Stimulated activated naive CD8-positive, alpha-beta T cell treated with anti-CD3 and anti-CD28 coated beads, Interleukin-15, Interleukin-2, amounts not matched to agents 100 ng/mL and 50 ng/mL, for 24 hours (primary cell): ENCODE measurements at regions not wholly inside any gene's neighbourhood (a gene's known extent, or its start where the extent isn't known, plus 50 kb on each side); places are given as distances from the start of the nearest gene placed in this dataset.
"Not testable (repeated sequence)": the region's sequence is repeated elsewhere in the genome, so short reads cannot be mapped to it uniquely, and the experiment has no call there.

ENCODE experiments used
- H3K27ac Mint-ChIP-seq: one replicate; pipeline ENCODE4 v1.8.0; 2021; ENCODE audit warnings: mild to moderate bottlenecking, mixed read lengths
- H3K27me3 Mint-ChIP-seq: one replicate; pipeline ENCODE4 v1.8.0; 2021; ENCODE audit warnings: mixed read lengths
- H3K36me3 Mint-ChIP-seq: one replicate; pipeline ENCODE4 v1.8.0; 2021; ENCODE audit warnings: low read depth, mixed read lengths
- H3K4me1 Mint-ChIP-seq: one replicate; pipeline ENCODE4 v1.8.0; 2021; ENCODE audit warnings: low read depth, mixed read lengths
- H3K4me3 Mint-ChIP-seq: one replicate; pipeline ENCODE4 v1.8.0; 2021; ENCODE audit warnings: mild to moderate bottlenecking, mixed read lengths
- H3K9me3 Mint-ChIP-seq: one replicate; pipeline ENCODE4 v1.8.0; 2021; ENCODE audit warnings: mixed read lengths

- Mint-ChIP-seq H3K4me1 (no peaks in the 10 kb centered on the region), H3K27me3 (peaks cover 3% of the 10 kb centered on the region)
These were observed 1116.0 kb upstream of the TENM3 start for GRCh38 chr4:181127171-181127570.

GRCh38 chr4:181130317-181130716 is 1112.9 kb upstream of the TENM3 start:
- not testable (repeated sequence) for H3K27ac Mint-ChIP-seq, H3K27me3 Mint-ChIP-seq, H3K36me3 Mint-ChIP-seq, H3K4me1 Mint-ChIP-seq, H3K4me3 Mint-ChIP-seq
- peaks cover 45% of the 10 kb centered on the region for H3K9me3 Mint-ChIP-seq

More at GRCh38 chr4:181127171-181127570, 1116.0 kb upstream of the TENM3 start:
- Mint-ChIP-seq H3K27ac (no peak overlapping the region), H3K9me3 (peaks cover 45% of the 10 kb centered on the region), H3K4me3 (no peak overlapping the region), H3K36me3 (no peaks in the 10 kb centered on the region)

GRCh38 chr4:181137351-181137750 is 1105.9 kb upstream of the TENM3 start:
- H3K27ac Mint-ChIP-seq, result no peak overlapping the region
- H3K4me1 Mint-ChIP-seq, result no peaks in the 10 kb centered on the region
- no peak overlapping the region for H3K4me3 Mint-ChIP-seq
- H3K9me3 Mint-ChIP-seq, result no peaks in the 10 kb centered on the region
- H3K27me3 Mint-ChIP-seq, result no peaks in the 10 kb centered on the region
- no peaks in the 10 kb centered on the region for H3K36me3 Mint-ChIP-seq

GRCh38 chr4:181138116-181138515 is 1105.1 kb upstream of the TENM3 start:
- Mint-ChIP-seq H3K36me3 (no peaks in the 10 kb centered on the region), H3K4me3 (no peak overlapping the region), H3K27ac (no peak overlapping the region), H3K9me3 (no peaks in the 10 kb centered on the region), H3K27me3 (peaks cover 2% of the 10 kb centered on the region), H3K4me1 (no peaks in the 10 kb centered on the region)

- no peaks in the 10 kb centered on the region for H3K9me3 Mint-ChIP-seq
- H3K27me3 Mint-ChIP-seq, result peaks cover 10% of the 10 kb centered on the region
- H3K36me3 Mint-ChIP-seq, result no peaks in the 10 kb centered on the region
- H3K4me3 Mint-ChIP-seq, result no peak overlapping the region
- no peak overlapping the region for H3K27ac Mint-ChIP-seq
- no peaks in the 10 kb centered on the region for H3K4me1 Mint-ChIP-seq
These were observed 1103.1 kb upstream of the TENM3 start for GRCh38 chr4:181140037-181140603.

- peaks cover 13% of the 10 kb centered on the region for H3K27me3 Mint-ChIP-seq
- H3K4me3 Mint-ChIP-seq, result no peak overlapping the region
- H3K9me3 Mint-ChIP-seq, result no peaks in the 10 kb centered on the region
- no peaks in the 10 kb centered on the region for H3K36me3 Mint-ChIP-seq
- no peaks in the 10 kb centered on the region for H3K4me1 Mint-ChIP-seq
- no peak overlapping the region for H3K27ac Mint-ChIP-seq
These were observed 1099.8 kb upstream of the TENM3 start for GRCh38 chr4:181143250-181143854.

- Mint-ChIP-seq H3K9me3 (no peaks in the 10 kb centered on the region), H3K4me3 (no peak overlapping the region), H3K27ac (no peak overlapping the region), H3K27me3 (peaks cover 13% of the 10 kb centered on the region), H3K36me3 (no peaks in the 10 kb centered on the region), H3K4me1 (no peaks in the 10 kb centered on the region)
These were observed 1097.2 kb upstream of the TENM3 start for GRCh38 chr4:181146051-181146450.

- H3K9me3 Mint-ChIP-seq, result no peaks in the 10 kb centered on the region
- no peaks in the 10 kb centered on the region for H3K4me1 Mint-ChIP-seq
- H3K4me3 Mint-ChIP-seq, result no peak overlapping the region
- H3K27ac Mint-ChIP-seq, result no peak overlapping the region
- H3K27me3 Mint-ChIP-seq, result peaks cover 13% of the 10 kb centered on the region
- H3K36me3 Mint-ChIP-seq, result no peaks in the 10 kb centered on the region
These were observed 1095.7 kb upstream of the TENM3 start for GRCh38 chr4:181147416-181147951.

GRCh38 chr4:181148470-181148869 is 1094.7 kb upstream of the TENM3 start:
- Mint-ChIP-seq H3K27me3 (peaks cover 8% of the 10 kb centered on the region), H3K9me3 (no peaks in the 10 kb centered on the region), H3K36me3 (no peaks in the 10 kb centered on the region), H3K27ac (no peak overlapping the region), H3K4me1 (no peaks in the 10 kb centered on the region), H3K4me3 (no peak overlapping the region)

- Mint-ChIP-seq H3K36me3 (no peaks in the 10 kb centered on the region), H3K4me3 (no peak overlapping the region), H3K4me1 (no peaks in the 10 kb centered on the region), H3K9me3 (no peaks in the 10 kb centered on the region), H3K27me3 (peaks cover 4% of the 10 kb centered on the region), H3K27ac (no peak overlapping the region)
These were observed 1093.0 kb upstream of the TENM3 start for GRCh38 chr4:181150191-181150590.

GRCh38 chr4:181151856-181152255 is 1091.3 kb upstream of the TENM3 start:
- no peaks in the 10 kb centered on the region for H3K9me3 Mint-ChIP-seq

GRCh38 chr4:181157647-181158046 is 1085.6 kb upstream of the TENM3 start:
- H3K27ac Mint-ChIP-seq, result no peak overlapping the region
- H3K4me1 Mint-ChIP-seq, result no peaks in the 10 kb centered on the region
- H3K36me3 Mint-ChIP-seq, result no peaks in the 10 kb centered on the region
- no peaks in the 10 kb centered on the region for H3K27me3 Mint-ChIP-seq
- H3K9me3 Mint-ChIP-seq, result no peaks in the 10 kb centered on the region
- no peak overlapping the region for H3K4me3 Mint-ChIP-seq

More at GRCh38 chr4:181151856-181152255, 1091.3 kb upstream of the TENM3 start:
- H3K27ac Mint-ChIP-seq, result no peak overlapping the region
- no peaks in the 10 kb centered on the region for H3K27me3 Mint-ChIP-seq
- H3K4me3 Mint-ChIP-seq, result no peak overlapping the region
- H3K4me1 Mint-ChIP-seq, result no peaks in the 10 kb centered on the region
- no peaks in the 10 kb centered on the region for H3K36me3 Mint-ChIP-seq

GRCh38 chr4:181158971-181159370 is 1084.2 kb upstream of the TENM3 start:
- Mint-ChIP-seq H3K27ac (no peak overlapping the region), H3K4me3 (no peak overlapping the region), H3K27me3 (no peaks in the 10 kb centered on the region), H3K9me3 (no peaks in the 10 kb centered on the region), H3K36me3 (no peaks in the 10 kb centered on the region), H3K4me1 (no peaks in the 10 kb centered on the region)

- Mint-ChIP-seq H3K9me3 (no peaks in the 10 kb centered on the region), H3K27ac (no peak overlapping the region), H3K27me3 (no peaks in the 10 kb centered on the region), H3K4me3 (no peak overlapping the region), H3K36me3 (no peaks in the 10 kb centered on the region), H3K4me1 (no peaks in the 10 kb centered on the region)
These were observed 1081.5 kb upstream of the TENM3 start for GRCh38 chr4:181161669-181162068.

GRCh38 chr4:181162266-181162665 is 1080.9 kb upstream of the TENM3 start:
- H3K27ac Mint-ChIP-seq, result no peak overlapping the region
- no peaks in the 10 kb centered on the region for H3K36me3 Mint-ChIP-seq
- H3K9me3 Mint-ChIP-seq, result no peaks in the 10 kb centered on the region
- H3K4me3 Mint-ChIP-seq, result no peak overlapping the region
- no peaks in the 10 kb centered on the region for H3K4me1 Mint-ChIP-seq
- no peaks in the 10 kb centered on the region for H3K27me3 Mint-ChIP-seq

GRCh38 chr4:181162676-181163075 is 1080.5 kb upstream of the TENM3 start:
- no peak overlapping the region for H3K27ac Mint-ChIP-seq
- no peaks in the 10 kb centered on the region for H3K27me3 Mint-ChIP-seq
- H3K4me1 Mint-ChIP-seq, result no peaks in the 10 kb centered on the region
- no peak overlapping the region for H3K4me3 Mint-ChIP-seq
- no peaks in the 10 kb centered on the region for H3K36me3 Mint-ChIP-seq
- H3K9me3 Mint-ChIP-seq, result no peaks in the 10 kb centered on the region
